ENCODE measurements at regions not wholly inside any gene's neighbourhood (a gene's known extent, or its start where the extent isn't known, plus 50 kb on each side); places are given as distances from the start of the nearest gene placed in this dataset.

- intact Hi-C loops (cut with DNase I): no loop called here
- Histone ChIP-seq H3K9me3 (no peaks in the 10 kb centered on the region), H3K4me3 (no peak overlapping the region), H3K36me3 (no peaks in the 10 kb centered on the region), H3K4me1 (no peaks in the 10 kb centered on the region), H3K27ac (no peak overlapping the region), H3K27me3 (no peaks in the 10 kb centered on the region)
- DNase-seq (ENCODE audit: extremely low spot score in 2 of 2): no peak
- TF ChIP-seq CTCF (IDR thresholded peaks at IDR 0.05) (no peak), POLR2A (IDR thresholded peaks at IDR 0.05) (no peak), POLR2AphosphoS5 (IDR thresholded peaks at IDR 0.05; ENCODE audit: insufficient read depth in 1 of 2, low read depth in 1 of 2) (no peak)
Measured at GRCh38 chr1:38787041-38787440, 72.5 kb downstream of the RRAGC start.

GRCh38 chr1:38786040-38786436 is 73.5 kb downstream of the RRAGC start:
- intact Hi-C loops (cut with DNase I): no loop called here
- TF ChIP-seq CTCF (IDR thresholded peaks at IDR 0.05) (no peak), POLR2A (IDR thresholded peaks at IDR 0.05) (no peak), POLR2AphosphoS5 (IDR thresholded peaks at IDR 0.05; ENCODE audit: insufficient read depth in 1 of 2, low read depth in 1 of 2) (no peak)
- no peaks in the 10 kb centered on the region for H3K27me3 ChIP-seq

GRCh38 chr1:38785285-38786039 is 74.1 kb downstream of the RRAGC start:
- no peak for DNase-seq (ENCODE audit: extremely low spot score in 2 of 2)
- Histone ChIP-seq H3K4me1 (no peaks in the 10 kb centered on the region), H3K27me3 (no peaks in the 10 kb centered on the region), H3K36me3 (no peaks in the 10 kb centered on the region), H3K27ac (no peak overlapping the region), H3K9me3 (no peaks in the 10 kb centered on the region), H3K4me3 (no peak overlapping the region)
- intact Hi-C loops (cut with DNase I): no loop called here
- no peak for TF ChIP-seq POLR2AphosphoS5 (IDR thresholded peaks at IDR 0.05; ENCODE audit: insufficient read depth in 1 of 2, low read depth in 1 of 2)
- TF ChIP-seq POLR2A (IDR thresholded peaks at IDR 0.05): no peak
- TF ChIP-seq CTCF (IDR thresholded peaks at IDR 0.05): no peak

More at GRCh38 chr1:38786040-38786436, 73.5 kb downstream of the RRAGC start:
- DNase-seq (ENCODE audit: extremely low spot score in 2 of 2): no peak
- Histone ChIP-seq H3K27ac (no peak overlapping the region), H3K36me3 (no peaks in the 10 kb centered on the region), H3K4me3 (no peak overlapping the region), H3K4me1 (no peaks in the 10 kb centered on the region), H3K9me3 (no peaks in the 10 kb centered on the region)

GRCh38 chr1:38784452-38785284 is 74.9 kb downstream of the RRAGC start:
- Histone ChIP-seq H3K36me3 (no peaks in the 10 kb centered on the region), H3K4me1 (no peaks in the 10 kb centered on the region), H3K27me3 (no peaks in the 10 kb centered on the region), H3K9me3 (no peaks in the 10 kb centered on the region), H3K27ac (no peak overlapping the region), H3K4me3 (no peak overlapping the region)
- DNase-seq (ENCODE audit: extremely low spot score in 2 of 2): no peak
- intact Hi-C loops (cut with DNase I): no loop called here
- TF ChIP-seq POLR2AphosphoS5 (IDR thresholded peaks at IDR 0.05; ENCODE audit: insufficient read depth in 1 of 2, low read depth in 1 of 2): no peak
- no peak for TF ChIP-seq POLR2A (IDR thresholded peaks at IDR 0.05)
- no peak for TF ChIP-seq CTCF (IDR thresholded peaks at IDR 0.05)

Measured in vagina (tissue), 2 donors.